ENCODE measurements at regions not wholly inside any gene's neighbourhood (a gene's known extent, or its start where the extent isn't known, plus 50 kb on each side); places are given as distances from the start of the nearest gene placed in this dataset.
A peak's percentile ranks its signal among the peaks of the same experiment; 100 is the strongest.
"Not testable (repeated sequence)": the region's sequence is repeated elsewhere in the genome, so short reads cannot be mapped to it uniquely, and the experiment has no call there.

GRCh38 chr3:166274351-166275023 lies 437.3 kb upstream of the BCHE start:
- ChIA-PET POLR2A (no interaction called here), CTCF (no interaction called here)
- Histone ChIP-seq H3K27me3 (ENCODE audit: control insufficient read depth, insufficient read depth, low read length) (no peaks in the 10 kb centered on the region), H3K9me3 (ENCODE audit: control insufficient read depth, insufficient read depth, low read length) (no peaks in the 10 kb centered on the region), H3K27ac (ENCODE audit: low read depth, low read length) (no peak overlapping the region), H3K4me3 (ENCODE audit: low read depth, low read length) (no peak overlapping the region)
- TF ChIP-seq, protein P1, sequence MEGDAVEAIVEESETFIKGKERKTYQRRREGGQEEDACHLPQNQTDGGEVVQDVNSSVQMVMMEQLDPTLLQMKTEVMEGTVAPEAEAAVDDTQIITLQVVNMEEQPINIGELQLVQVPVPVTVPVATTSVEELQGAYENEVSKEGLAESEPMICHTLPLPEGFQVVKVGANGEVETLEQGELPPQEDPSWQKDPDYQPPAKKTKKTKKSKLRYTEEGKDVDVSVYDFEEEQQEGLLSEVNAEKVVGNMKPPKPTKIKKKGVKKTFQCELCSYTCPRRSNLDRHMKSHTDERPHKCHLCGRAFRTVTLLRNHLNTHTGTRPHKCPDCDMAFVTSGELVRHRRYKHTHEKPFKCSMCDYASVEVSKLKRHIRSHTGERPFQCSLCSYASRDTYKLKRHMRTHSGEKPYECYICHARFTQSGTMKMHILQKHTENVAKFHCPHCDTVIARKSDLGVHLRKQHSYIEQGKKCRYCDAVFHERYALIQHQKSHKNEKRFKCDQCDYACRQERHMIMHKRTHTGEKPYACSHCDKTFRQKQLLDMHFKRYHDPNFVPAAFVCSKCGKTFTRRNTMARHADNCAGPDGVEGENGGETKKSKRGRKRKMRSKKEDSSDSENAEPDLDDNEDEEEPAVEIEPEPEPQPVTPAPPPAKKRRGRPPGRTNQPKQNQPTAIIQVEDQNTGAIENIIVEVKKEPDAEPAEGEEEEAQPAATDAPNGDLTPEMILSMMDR (IDR thresholded peaks at IDR 0.05; ENCODE audit: low read depth, low read length) = no peak
- no peak for DNase-seq (ENCODE audit: low read depth, low spot score)

GRCh38 chr3:166270429-166270828 lies 433.2 kb upstream of the BCHE start:
- no peak overlapping the region for H3K27ac ChIP-seq (ENCODE audit: low read depth, low read length)
- ChIA-PET CTCF (no interaction called here), POLR2A (no interaction called here)
- H3K4me3 ChIP-seq (ENCODE audit: low read depth, low read length) = no peak overlapping the region
- no peaks in the 10 kb centered on the region for H3K27me3 ChIP-seq (ENCODE audit: control insufficient read depth, insufficient read depth, low read length)
- TF ChIP-seq, protein P1 (IDR thresholded peaks at IDR 0.05; ENCODE audit: low read depth, low read length) = no peak
- DNase-seq (ENCODE audit: low read depth, low spot score) = peak; percentile 6
- H3K9me3 ChIP-seq (ENCODE audit: control insufficient read depth, insufficient read depth, low read length) = no peaks in the 10 kb centered on the region

- CTCF ChIA-PET = no interaction called here
- H3K27me3 ChIP-seq (ENCODE audit: control insufficient read depth, insufficient read depth, low read length) = no peaks in the 10 kb centered on the region
- no peak for DNase-seq (ENCODE audit: low read depth, low spot score)
- no peak overlapping the region for H3K4me3 ChIP-seq (ENCODE audit: low read depth, low read length)
- H3K9me3 ChIP-seq (ENCODE audit: control insufficient read depth, insufficient read depth, low read length) = no peaks in the 10 kb centered on the region
- TF ChIP-seq, protein P1 (IDR thresholded peaks at IDR 0.05; ENCODE audit: low read depth, low read length) = no peak
- POLR2A ChIA-PET = no interaction called here
- H3K27ac ChIP-seq (ENCODE audit: low read depth, low read length) = no peak overlapping the region
Measured at GRCh38 chr3:166265153-166265552, 427.9 kb upstream of the BCHE start.

GRCh38 chr3:166263460-166263859 lies 426.2 kb upstream of the BCHE start:
- Histone ChIP-seq H3K27ac (ENCODE audit: low read depth, low read length) (no peak overlapping the region), H3K9me3 (ENCODE audit: control insufficient read depth, insufficient read depth, low read length) (no peaks in the 10 kb centered on the region; the same call in 1 of the 2 replicates), H3K27me3 (ENCODE audit: control insufficient read depth, insufficient read depth, low read length) (no peaks in the 10 kb centered on the region), H3K4me3 (ENCODE audit: low read depth, low read length) (no peak overlapping the region)
- POLR2A ChIA-PET = no interaction called here
- DNase-seq (ENCODE audit: low read depth, low spot score) = no peak
- TF ChIP-seq, protein P1 (IDR thresholded peaks at IDR 0.05; ENCODE audit: low read depth, low read length) = no peak; the same call in 1 of the 2 replicates
- CTCF ChIA-PET = no interaction called here

DNA sequence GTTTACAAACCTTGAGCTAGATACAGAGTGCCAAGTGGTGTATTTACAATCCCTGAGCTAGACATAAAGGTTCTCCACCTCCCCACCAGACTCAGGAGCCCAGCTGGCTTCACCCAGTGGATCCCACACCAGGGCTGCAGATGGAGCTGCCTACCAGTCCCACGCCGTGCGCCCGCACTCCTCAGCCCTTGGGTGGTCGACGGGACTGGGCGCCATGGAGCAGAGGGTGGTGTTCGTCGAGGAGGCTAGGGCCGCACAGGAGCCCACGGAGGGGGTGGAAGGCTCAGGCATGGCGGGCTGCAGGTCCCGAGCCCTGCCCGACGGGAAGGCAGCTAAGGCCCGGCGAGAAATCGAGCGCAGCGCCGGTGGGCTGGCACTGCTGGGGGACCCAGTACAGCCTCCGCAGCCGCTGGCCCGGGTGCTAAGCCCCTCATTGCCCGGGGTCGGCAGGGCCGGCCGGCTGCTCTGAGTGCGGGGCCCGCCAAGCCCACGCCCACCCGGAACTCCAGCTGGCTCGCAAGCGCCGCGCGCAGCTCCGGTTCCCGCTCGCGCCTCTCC lies 421.1 kb upstream of the BCHE start:
- H3K27me3 ChIP-seq (ENCODE audit: control insufficient read depth, insufficient read depth, low read length); DNase-seq (ENCODE audit: low read depth, low spot score); H3K4me3 ChIP-seq (ENCODE audit: low read depth, low read length); CTCF ChIA-PET; POLR2A ChIA-PET; H3K27ac ChIP-seq (ENCODE audit: low read depth, low read length); H3K9me3 ChIP-seq (ENCODE audit: control insufficient read depth, insufficient read depth, low read length): not testable (repeated sequence)

Data from AG04450 (cell line).